AG09319 (cell line): ENCODE measurements at regions not wholly inside any gene's neighbourhood (a gene's known extent, or its start where the extent isn't known, plus 50 kb on each side); places are given as distances from the start of the nearest gene placed in this dataset.

Experiments used
- DNase-seq: peaks from one replicate; pipeline ENCODE4 v3.0.0-alpha.2; 2010; ENCODE audit warnings: low read depth; ENCODE audit errors: extremely low read depth
- CTCF ChIP-seq: IDR thresholded peaks from 2 replicates; pipeline ENCODE4 v1.5.1; 2011; ENCODE audit warnings: low read depth, mild to moderate bottlenecking, inconsistent platforms, low read length, moderate library complexity

DNA sequence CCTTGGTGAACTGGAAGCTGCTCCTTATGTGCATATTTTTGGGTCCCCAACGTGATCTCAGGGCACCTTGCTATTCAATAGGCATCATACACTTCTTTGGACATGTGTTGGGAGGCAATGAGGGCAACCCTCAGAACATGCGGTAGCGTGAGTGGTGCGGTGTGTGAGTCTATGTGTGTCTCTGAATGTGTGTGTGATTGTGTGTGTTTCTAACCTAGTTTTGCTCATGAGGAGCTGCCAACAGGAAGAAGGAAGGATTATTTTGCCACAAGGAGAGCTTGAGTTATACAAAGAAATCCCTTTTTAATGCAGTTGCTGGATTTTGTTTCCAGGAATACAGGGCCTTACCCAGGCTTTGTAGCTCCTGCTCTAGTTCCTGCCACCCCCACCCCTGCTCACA is 75.8 kb upstream of the ITGA6 start:
- no peak for TF ChIP-seq CTCF
- DNase-seq = no peak

DNA sequence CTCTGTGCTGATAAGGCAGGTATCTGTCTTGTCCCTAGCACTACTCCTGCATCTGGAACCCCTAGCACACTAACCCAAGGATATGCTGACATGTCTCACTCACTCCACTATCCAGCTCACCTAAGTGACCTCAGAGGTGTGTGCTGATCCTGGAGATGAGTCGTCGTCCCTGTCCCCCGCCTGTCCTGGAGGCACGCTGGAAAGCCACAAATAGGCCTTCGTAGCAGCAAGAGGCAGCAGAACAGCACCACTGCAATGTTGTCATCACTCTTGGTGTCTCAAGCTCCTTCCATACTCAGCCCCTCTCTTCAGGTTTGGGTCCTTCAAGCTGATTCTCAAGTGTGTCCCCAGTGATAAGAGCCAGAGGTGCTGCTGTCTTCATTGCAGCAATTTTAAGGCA is 73.0 kb upstream of the ITGA6 start:
- no peak for TF ChIP-seq CTCF
- DNase-seq = no peak

- DNase-seq = no peak
- TF ChIP-seq CTCF = no peak
Measured at GRCh38 chr2:172357442-172357841, 69.9 kb upstream of the ITGA6 start.

- no peak for DNase-seq
- TF ChIP-seq CTCF = no peak
Measured at GRCh38 chr2:172358691-172359556, 68.5 kb upstream of the ITGA6 start.

DNA sequence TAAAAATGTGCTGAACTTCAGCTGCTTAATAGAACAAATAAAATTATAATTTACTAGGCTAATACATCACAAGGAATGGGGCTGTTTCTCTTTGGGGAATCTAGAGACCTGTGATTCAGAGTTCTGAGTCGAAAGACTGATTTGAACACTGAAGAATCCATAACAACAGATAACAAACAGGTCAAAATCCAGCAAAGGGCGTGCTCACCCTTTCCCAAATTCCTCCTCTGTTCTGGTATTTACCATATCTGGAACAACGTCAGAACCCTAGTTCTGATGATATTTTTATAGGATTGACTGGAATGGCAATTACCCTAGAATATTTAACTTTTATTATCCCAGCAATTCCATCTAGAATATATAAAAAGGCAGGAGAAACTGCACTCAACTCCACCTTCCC is 66.0 kb upstream of the ITGA6 start:
- DNase-seq = no peak
- TF ChIP-seq CTCF = no peak

DNA sequence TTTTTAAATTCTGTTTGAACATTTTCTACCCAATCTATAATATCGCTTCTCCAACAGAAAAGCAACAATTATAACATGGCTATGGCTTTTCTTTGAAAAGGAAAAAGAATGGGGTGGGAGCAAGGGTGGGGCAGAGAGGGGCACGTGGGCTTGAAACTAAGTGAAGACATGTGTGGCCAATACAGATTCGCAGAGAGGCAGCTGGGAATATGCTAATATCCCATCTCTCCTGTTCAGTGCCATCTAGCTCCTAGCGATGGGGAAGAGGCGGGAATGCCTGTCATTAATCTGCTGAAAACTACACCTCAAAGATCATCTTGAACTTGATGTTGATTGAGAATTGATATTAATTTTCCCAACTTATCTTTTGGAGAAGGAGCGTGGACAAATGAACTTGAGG is 65.5 kb upstream of the ITGA6 start:
- no peak for TF ChIP-seq CTCF
- no peak for DNase-seq

DNA sequence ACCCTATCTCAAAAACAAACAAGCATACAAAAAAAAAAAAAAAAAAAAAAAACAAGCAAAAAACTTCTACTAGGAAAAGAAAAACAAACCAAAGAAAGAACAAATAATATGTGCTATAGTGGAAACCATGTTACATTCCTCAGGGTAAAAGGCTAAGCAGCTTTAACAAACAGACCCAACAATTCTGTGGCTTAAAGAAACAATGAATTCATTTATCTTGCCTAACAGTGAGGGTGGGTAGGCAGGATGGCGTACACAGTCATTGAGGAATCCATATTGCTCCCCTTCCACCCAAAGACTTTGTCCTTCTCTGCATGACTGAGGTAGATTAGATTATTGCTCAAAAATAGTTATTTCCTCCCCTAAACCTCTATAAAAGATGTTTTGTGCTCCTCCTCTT is 63.1 kb upstream of the ITGA6 start:
- no peak for TF ChIP-seq CTCF

More for the DNA sequence above, 63.1 kb upstream of the ITGA6 start:
- no peak for DNase-seq
